Neural cell (in vitro differentiated cells): ENCODE measurements at regions not wholly inside any gene's neighbourhood (a gene's known extent, or its start where the extent isn't known, plus 50 kb on each side); places are given as distances from the start of the nearest gene placed in this dataset.

Experiments
- H2AFZ ChIP-seq: fragments of 200-600, 300-800 bp; sonication (generic), shearing (Covaris generic); 2 replicates; pipeline ENCODE4 v1.6.0; 2014; ENCODE audit warnings: low read depth, mild to moderate bottlenecking, antibody characterized with exemption, low read length, moderate library complexity
- H3F3A ChIP-seq: fragments of 200-600 bp; shearing (Covaris generic); 2 replicates; pipeline ENCODE4 v1.6.1; 2016; ENCODE audit warnings: mild to moderate bottlenecking, moderate library complexity, mixed read lengths, antibody characterized with exemption, low read length; ENCODE audit not compliant: insufficient read depth, poor library complexity, severe bottlenecking
- H3K27ac ChIP-seq: fragments of 200-600, 300-800 bp; sonication (generic), shearing (Covaris generic); 2 replicates; pipeline ENCODE4 v1.5.1; 2014; ENCODE audit warnings: mild to moderate bottlenecking, low read length, moderate library complexity
- H3K27me3 ChIP-seq: fragments of 300-800, 200-600 bp; sonication (generic), shearing (Covaris generic); 2 replicates; pipeline ENCODE4 v1.6.0; 2014; ENCODE audit warnings: mild to moderate bottlenecking, low read depth, low read length, moderate library complexity; ENCODE audit not compliant: insufficient read depth
- H3K36me3 ChIP-seq: fragments of 300-800, 200-600 bp; sonication (generic), shearing (Covaris generic); 2 replicates; pipeline ENCODE4 v1.5.1; 2014; ENCODE audit warnings: mild to moderate bottlenecking, antibody characterized with exemption, low read length, moderate library complexity; ENCODE audit not compliant: insufficient read depth
- H3K4me2 ChIP-seq: fragments of 300-800, 200-600 bp; sonication (generic), shearing (Covaris generic); 2 replicates; pipeline ENCODE4 v1.6.0; 2014; ENCODE audit warnings: mild to moderate bottlenecking, low read length
- H3K4me3 ChIP-seq: fragments of 300-800, 200-600 bp; sonication (generic), shearing (Covaris generic); 2 replicates; pipeline ENCODE4 v1.5.1; 2014; ENCODE audit warnings: mild to moderate bottlenecking, low read length, moderate library complexity
- H3K79me2 ChIP-seq: fragments of 200-600 bp; shearing (Covaris generic); replicated peaks from 2 replicates; pipeline ENCODE4 v1.6.0; 2014; ENCODE audit warnings: mild to moderate bottlenecking, low read length, moderate library complexity; ENCODE audit not compliant: insufficient read depth
- H3K9ac ChIP-seq: fragments of 300-800, 200-600 bp; sonication (generic), shearing (Covaris generic); 2 replicates; pipeline ENCODE4 v1.6.1; 2016; ENCODE audit warnings: mild to moderate bottlenecking, low read length, mixed read lengths
- H3K9me2 ChIP-seq: fragments of 200-600 bp; shearing (Covaris generic); 2 replicates; pipeline ENCODE4 v1.6.1; 2016; ENCODE audit warnings: mild to moderate bottlenecking, low read length, mixed read lengths; ENCODE audit not compliant: insufficient read depth
- H3K9me3 ChIP-seq: fragments of 200-600, 300-800 bp; sonication (generic), shearing (Covaris generic); 2 replicates; pipeline ENCODE4 v1.6.1; 2016; ENCODE audit warnings: mild to moderate bottlenecking, mixed run types, low read length, moderate library complexity, mixed read lengths
- H4K20me1 ChIP-seq: fragments of 200-600 bp; shearing (Covaris generic); 2 replicates; pipeline ENCODE4 v1.6.1; 2016; ENCODE audit warnings: mild to moderate bottlenecking, mixed run types; ENCODE audit not compliant: insufficient read depth
- CTCF ChIP-seq: fragments of 450-650 bp; IDR thresholded peaks from 2 replicates; pipeline ENCODE4 v1.5.1; 2014; ENCODE audit warnings: antibody characterized with exemption, mild to moderate bottlenecking, moderate library complexity; ENCODE audit not compliant: poor library complexity, severe bottlenecking
- EP300 ChIP-seq: fragments of 450-650 bp; conservative IDR thresholded peaks from 2 replicates; pipeline ENCODE4 v1.6.1; 2014; ENCODE audit warnings: antibody characterized with exemption, mild to moderate bottlenecking, moderate library complexity; ENCODE audit not compliant: poor library complexity, severe bottlenecking
- EZH2 ChIP-seq: fragments of 200-600, 300-800 bp; shearing (Covaris generic), sonication (generic); IDR thresholded peaks from 2 replicates; pipeline ENCODE4 v1.6.1; 2014; ENCODE audit warnings: antibody characterized with exemption, low read length, borderline replicate concordance, mild to moderate bottlenecking; ENCODE audit not compliant: insufficient read depth, poor library complexity, severe bottlenecking
- MXI1 ChIP-seq: fragments of 450-650 bp; conservative IDR thresholded peaks from 2 replicates; pipeline ENCODE4 v1.6.1; 2014; ENCODE audit warnings: antibody characterized with exemption, mild to moderate bottlenecking; ENCODE audit not compliant: poor library complexity, severe bottlenecking
- POLR2AphosphoS5 ChIP-seq: IDR thresholded peaks from 2 replicates; pipeline ENCODE4 v1.6.1; 2012
- RAD21 ChIP-seq: fragments of 450-650 bp; conservative IDR thresholded peaks from 2 replicates; pipeline ENCODE4 v1.6.1; 2014; ENCODE audit warnings: antibody characterized with exemption, mild to moderate bottlenecking, moderate library complexity
- REST ChIP-seq: IDR thresholded peaks from 2 replicates; pipeline ENCODE4 v1.6.1; 2012; ENCODE audit warnings: borderline replicate concordance
- SMC3 ChIP-seq: fragments of 450-650 bp; conservative IDR thresholded peaks from 2 replicates; pipeline ENCODE4 v1.6.1; 2014; ENCODE audit warnings: antibody characterized with exemption, mild to moderate bottlenecking, moderate library complexity; ENCODE audit not compliant: poor library complexity
- TAF1 ChIP-seq: IDR thresholded peaks from 2 replicates; pipeline ENCODE4 v1.6.1; 2012; ENCODE audit warnings: low read depth

GRCh38 chr2:129910446-129911362 lies 68.8 kb upstream of the RAB6C start:
- H3K27ac ChIP-seq = no peak overlapping the region
- H3F3A ChIP-seq = no peaks in the 10 kb centered on the region
- H3K9ac ChIP-seq = no peak overlapping the region
- H3K9me2 ChIP-seq = no peaks in the 10 kb centered on the region
- H3K27me3 ChIP-seq = no peaks in the 10 kb centered on the region
- H3K4me2 ChIP-seq = no peak overlapping the region
- no peaks in the 10 kb centered on the region for H3K79me2 ChIP-seq
- TF ChIP-seq EZH2 (no peak), POLR2AphosphoS5 (no peak), MXI1 (no peak), TAF1 (no peak), RAD21 (no peak), REST (no peak), EP300 (no peak), CTCF (no peak), SMC3 (no peak)
- no peaks in the 10 kb centered on the region for H4K20me1 ChIP-seq
- no peak overlapping the region for H3K4me3 ChIP-seq
- H3K9me3 ChIP-seq = no peaks in the 10 kb centered on the region
- H2AFZ ChIP-seq = no peak overlapping the region
- no peaks in the 10 kb centered on the region for H3K36me3 ChIP-seq

GRCh38 chr2:129911363-129912065 lies 68.0 kb upstream of the RAB6C start:
- no peak overlapping the region for H3K27ac ChIP-seq

More at GRCh38 chr2:129911363-129912065, 68.0 kb upstream of the RAB6C start:
- no peaks in the 10 kb centered on the region for H3K9me2 ChIP-seq
- no peak overlapping the region for H3K4me2 ChIP-seq
- no peak overlapping the region for H3K9ac ChIP-seq
- H3K79me2 ChIP-seq = no peaks in the 10 kb centered on the region
- H4K20me1 ChIP-seq = no peaks in the 10 kb centered on the region
- H2AFZ ChIP-seq = no peak overlapping the region
- no peaks in the 10 kb centered on the region for H3F3A ChIP-seq
- H3K27me3 ChIP-seq = no peaks in the 10 kb centered on the region
- H3K4me3 ChIP-seq = no peak overlapping the region
- no peaks in the 10 kb centered on the region for H3K9me3 ChIP-seq
- no peaks in the 10 kb centered on the region for H3K36me3 ChIP-seq
- TF ChIP-seq RAD21 (no peak), TAF1 (no peak), EP300 (no peak)
